Astrocyte of the spinal cord (primary cell): ENCODE measurements at regions not wholly inside any gene's neighbourhood (a gene's known extent, or its start where the extent isn't known, plus 50 kb on each side); places are given as distances from the start of the nearest gene placed in this dataset.

ENCODE experiments used
- DNase-seq: peaks from one replicate; pipeline ENCODE4 v3.0.0; 2011; ENCODE audit warnings: low read depth, low spot score
- H3K4me3 ChIP-seq: 2 replicates; pipeline ENCODE4 v1.5.1; 2011; ENCODE audit warnings: low read depth, mild to moderate bottlenecking, low read length, moderate library complexity
- in situ Hi-C: cut with HindIII; loops from 2 replicates; pipeline ENCODE4 v1.10.0; 2017; ENCODE audit warnings: low sequenced_read_pairs
- TF ChIP-seq, protein P1 (sequence below): IDR thresholded peaks from 2 replicates; pipeline ENCODE4 v1.5.1; 2012; ENCODE audit warnings: low read depth, mild to moderate bottlenecking, low read length, inconsistent platforms

DNA sequence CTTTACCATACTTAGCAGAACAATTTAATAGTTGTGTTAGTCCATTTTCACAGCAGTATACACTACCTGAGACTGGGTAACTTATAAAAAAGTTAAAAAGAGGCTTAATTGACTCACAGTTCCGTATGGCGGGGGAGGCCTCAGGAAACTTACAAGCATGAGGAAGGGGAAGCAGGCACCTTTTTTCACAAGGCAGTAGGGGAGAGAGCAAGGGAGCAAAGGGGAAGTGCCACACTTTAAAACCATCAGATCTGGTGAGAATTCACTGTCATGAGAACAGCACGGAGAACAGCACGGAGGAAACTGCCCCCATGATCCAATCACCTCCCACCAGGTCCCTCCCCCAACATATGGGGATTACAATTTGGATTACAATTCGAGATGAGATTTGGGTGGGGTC lies 269.9 kb downstream of the MTRR start:
- no peak for DNase-seq
- no peak overlapping the region for H3K4me3 ChIP-seq
- TF ChIP-seq, protein P1, sequence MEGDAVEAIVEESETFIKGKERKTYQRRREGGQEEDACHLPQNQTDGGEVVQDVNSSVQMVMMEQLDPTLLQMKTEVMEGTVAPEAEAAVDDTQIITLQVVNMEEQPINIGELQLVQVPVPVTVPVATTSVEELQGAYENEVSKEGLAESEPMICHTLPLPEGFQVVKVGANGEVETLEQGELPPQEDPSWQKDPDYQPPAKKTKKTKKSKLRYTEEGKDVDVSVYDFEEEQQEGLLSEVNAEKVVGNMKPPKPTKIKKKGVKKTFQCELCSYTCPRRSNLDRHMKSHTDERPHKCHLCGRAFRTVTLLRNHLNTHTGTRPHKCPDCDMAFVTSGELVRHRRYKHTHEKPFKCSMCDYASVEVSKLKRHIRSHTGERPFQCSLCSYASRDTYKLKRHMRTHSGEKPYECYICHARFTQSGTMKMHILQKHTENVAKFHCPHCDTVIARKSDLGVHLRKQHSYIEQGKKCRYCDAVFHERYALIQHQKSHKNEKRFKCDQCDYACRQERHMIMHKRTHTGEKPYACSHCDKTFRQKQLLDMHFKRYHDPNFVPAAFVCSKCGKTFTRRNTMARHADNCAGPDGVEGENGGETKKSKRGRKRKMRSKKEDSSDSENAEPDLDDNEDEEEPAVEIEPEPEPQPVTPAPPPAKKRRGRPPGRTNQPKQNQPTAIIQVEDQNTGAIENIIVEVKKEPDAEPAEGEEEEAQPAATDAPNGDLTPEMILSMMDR: no peak
- in situ Hi-C loops: no loop called here

DNA sequence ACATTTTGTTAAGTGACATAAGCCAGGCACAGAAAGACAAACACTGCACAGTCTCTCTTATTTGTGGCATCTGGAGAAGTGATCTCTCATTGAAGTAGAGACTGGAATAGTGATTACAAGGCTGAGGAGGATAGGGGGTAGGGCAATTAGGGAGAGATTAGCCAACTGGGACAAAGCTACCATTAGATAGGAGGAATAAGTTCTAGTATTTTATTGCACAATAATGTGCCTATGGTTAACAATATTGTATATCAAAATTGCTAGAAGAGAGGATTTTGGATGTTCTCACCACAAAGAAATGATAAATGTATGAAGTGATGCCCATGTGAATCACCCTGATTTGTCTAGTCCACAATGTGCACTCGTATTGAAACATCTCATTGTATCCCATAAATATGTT lies 281.8 kb downstream of the MTRR start:
- no peak for DNase-seq
- in situ Hi-C loops: no loop called here
- TF ChIP-seq, protein P1: no peak
- H3K4me3 ChIP-seq: no peak overlapping the region

DNA sequence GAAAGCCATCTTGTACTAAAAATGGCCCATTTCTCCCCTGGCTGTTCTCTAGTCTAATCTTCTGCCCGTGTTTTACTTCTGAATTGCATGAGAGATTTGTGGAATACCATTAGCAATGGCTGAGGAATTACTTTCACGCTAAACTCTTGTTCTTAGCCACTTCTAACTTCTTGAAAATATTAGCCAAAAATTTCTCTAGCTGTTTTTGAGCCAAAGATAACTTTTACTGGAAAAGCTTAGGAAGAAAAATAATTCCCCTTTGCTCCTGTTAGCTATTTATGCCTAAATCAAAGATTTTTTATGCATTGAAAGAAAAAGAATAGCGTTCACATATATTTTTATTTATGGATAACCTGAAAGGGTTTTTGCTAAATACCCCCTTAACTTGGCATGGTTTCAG lies 287.8 kb downstream of the MTRR start:
- no peak for DNase-seq
- H3K4me3 ChIP-seq: no peak overlapping the region
- in situ Hi-C loops: no loop called here
- TF ChIP-seq, protein P1: no peak

DNA sequence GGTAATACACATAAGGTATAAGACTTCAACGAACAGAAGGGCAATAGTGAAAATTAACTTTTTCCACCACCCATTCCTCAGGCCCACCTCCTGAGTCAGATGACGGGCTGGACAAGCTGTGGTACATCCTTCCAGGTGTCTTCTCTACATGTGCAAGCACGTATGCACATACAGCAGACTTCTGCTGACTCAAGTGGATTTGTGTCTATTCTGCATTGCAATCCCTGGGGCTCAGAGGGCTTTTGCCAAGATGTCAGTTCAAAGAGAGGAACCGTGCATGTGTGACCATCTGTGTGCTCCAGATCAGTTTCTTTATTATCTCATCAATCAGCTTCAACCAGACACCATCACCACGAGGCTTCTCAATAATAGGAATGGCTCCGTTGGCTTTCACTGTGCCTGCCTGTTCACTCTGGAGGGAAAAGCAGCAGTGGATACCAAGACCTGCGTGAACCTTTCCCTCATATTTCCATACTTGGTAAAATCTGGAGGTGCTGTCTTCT lies 288.4 kb downstream of the MTRR start:
- TF ChIP-seq, protein P1: no peak
- H3K4me3 ChIP-seq: no peak overlapping the region
- in situ Hi-C loops: no loop called here
- DNase-seq: no peak

DNA sequence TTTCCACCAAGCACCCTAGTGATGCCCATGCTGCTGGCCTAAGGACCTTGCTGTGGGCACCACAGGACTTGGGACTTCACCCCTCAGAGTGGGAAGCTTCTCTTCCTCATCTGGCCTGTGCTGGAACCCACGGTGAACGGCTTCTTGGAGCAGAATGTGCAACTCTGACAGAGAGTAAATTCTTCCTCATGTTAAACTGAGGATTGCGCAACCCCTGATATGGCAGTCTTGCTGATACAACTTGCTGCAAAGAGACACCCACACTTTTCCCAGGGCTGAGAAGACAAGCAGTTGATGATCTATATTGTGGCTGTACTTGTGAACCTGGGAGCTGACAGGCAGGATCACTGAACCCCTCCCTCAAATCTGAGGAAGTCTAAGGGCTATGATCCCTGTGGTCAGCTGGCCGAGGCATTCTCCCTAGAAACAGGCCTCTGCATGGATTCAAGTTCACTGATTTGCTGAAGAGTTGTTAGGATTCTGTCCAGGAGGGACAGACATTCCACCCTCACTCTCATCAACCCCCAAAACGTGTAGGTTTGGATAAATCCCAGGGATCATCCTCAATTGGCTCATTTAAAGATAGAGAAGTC lies 307.2 kb downstream of the MTRR start:
- no peak overlapping the region for H3K4me3 ChIP-seq
- in situ Hi-C loops: no loop called here
- TF ChIP-seq, protein P1: no peak
- DNase-seq: no peak

DNA sequence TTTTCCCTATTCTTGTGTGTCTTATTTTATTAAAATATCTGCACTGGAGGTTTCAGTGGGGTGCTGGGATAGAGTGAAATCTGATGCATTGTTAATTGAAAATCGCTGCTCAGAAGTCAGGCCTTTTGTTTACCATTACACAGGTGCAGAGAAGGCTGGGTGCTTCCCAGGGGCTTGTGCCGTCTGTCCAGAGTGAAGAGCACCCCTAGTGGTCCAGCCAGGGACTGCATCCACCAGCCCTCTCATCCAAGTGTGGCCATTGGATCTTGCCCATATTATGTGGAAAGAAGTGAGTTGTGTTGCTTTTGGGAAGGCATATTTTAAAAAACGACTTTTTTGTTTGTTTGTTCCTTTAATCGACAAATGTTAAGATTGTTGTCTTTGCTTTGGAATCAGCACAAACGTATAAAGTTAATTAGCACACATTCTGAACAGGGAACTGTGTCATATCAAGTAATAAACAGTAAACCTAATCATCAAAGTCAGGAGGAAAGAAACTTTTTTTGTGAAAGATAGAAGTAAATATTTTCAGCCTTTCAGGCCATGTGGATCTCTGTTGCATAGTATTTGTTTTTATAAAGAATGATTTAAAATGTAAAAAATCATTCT lies 315.6 kb downstream of the MTRR start:
- H3K4me3 ChIP-seq: no peak overlapping the region
- TF ChIP-seq, protein P1: peak; percentile 68
- DNase-seq: no peak
- in situ Hi-C loops: no loop called here
